Right renal cortex interstitium (tissue), 3 donors: ENCODE measurements at regions not wholly inside any gene's neighbourhood (a gene's known extent, or its start where the extent isn't known, plus 50 kb on each side); places are given as distances from the start of the nearest gene placed in this dataset.
"Not testable (repeated sequence)": the region's sequence is repeated elsewhere in the genome, so short reads cannot be mapped to it uniquely, and the experiment has no call there.

ENCODE experiments used
- DNase-seq, 3 donors: peaks; one replicate each; pipeline ENCODE4 v3.0.0-alpha.2; 2013; ENCODE audit warnings: low read depth in 3 of 3, low spot score in 2 of 3

DNA sequence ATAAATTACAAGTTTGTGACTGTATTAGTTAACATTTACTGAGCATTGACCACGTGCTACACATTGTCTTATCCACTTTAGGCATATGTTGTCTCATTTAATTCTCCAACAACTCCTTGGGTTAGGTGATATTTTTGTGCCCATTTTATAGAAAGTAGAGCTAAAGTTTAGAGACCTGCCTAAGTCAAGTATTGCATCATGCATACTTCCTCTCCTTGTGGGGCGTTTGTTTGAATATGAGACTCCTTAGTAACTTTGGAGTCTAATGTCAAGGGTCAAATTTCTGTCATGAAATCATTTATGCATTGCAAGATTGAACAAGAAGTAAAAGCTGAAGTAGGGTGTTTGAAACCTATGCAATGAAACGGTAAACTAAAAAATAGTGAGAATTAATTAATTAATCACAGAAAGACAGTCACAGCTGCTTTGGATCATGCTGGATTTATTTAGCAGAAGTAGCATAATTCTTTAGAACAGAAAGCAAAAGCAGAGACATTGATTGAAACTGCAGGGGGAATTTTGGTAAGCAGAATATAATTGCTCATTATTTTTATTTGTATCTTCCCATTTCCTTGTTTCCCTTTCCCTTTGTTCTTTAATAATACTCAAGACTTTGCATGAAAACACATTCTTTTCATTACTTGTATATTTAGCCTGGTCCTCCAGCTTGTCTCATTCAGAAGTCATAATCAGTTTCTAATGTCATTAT, 1374.4 kb upstream of the GJE1 start:
- no peak for DNase-seq

GRCh38 chr6:140752234-140752633, 1377.8 kb upstream of the CITED2 start:
- no peak for DNase-seq

DNA sequence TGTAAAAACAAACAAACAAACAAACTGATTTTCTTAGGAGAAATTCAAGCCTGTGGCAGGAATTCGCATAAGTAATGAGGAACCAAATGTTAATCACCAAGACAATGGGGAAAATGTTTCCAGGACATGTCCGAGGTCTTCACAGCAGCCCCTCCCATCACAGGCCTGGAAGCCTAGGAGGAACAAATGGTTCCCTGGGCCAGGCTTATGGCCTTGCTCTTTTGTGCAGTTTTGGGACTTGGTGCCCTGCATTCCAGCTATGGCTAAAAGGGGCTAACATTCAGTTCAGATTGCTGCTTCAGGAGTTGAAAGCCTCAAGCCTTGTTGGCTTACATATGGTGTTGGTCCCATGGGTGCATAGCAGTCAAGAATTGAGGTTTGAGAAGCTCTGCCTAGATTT, 1372.7 kb upstream of the CITED2 start:
- DNase-seq = no peak

DNA sequence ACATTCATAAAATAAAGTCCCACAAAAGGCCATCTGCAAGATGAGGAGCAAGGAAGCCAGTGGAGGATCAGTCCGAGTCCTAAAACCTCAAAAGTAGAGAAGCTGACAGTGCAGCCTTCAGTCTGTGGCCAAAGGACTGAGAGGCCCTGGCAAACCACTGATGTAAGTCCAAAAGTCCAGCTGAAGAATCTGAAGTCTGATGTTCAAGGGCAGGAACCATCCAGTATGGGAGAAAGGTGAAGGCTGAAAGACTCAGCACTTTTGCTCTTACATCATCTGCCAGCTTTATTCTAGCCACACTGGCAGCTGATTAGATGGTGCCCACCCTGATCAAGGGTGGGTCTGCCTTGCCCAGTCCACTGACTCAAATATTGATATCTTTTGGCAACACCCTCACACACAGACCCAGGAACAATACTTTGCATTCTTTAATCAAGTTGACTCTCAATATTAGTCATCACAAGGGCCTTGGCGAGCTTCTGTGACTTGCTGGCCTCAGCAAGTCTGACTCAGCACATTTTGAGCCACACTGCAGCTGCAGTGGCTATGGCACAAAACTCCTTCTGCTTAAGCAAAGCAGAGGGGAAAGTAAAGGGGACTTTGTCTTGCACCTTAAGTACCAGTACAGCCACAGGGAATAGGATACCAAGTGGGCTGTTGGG, 1370.3 kb upstream of the CITED2 start:
- DNase-seq = no peak

GRCh38 chr6:140736231-140736630, 1361.8 kb upstream of the CITED2 start:
- no peak for DNase-seq

GRCh38 chr6:140732991-140733390, 1358.5 kb upstream of the CITED2 start:
- DNase-seq = no peak

DNA sequence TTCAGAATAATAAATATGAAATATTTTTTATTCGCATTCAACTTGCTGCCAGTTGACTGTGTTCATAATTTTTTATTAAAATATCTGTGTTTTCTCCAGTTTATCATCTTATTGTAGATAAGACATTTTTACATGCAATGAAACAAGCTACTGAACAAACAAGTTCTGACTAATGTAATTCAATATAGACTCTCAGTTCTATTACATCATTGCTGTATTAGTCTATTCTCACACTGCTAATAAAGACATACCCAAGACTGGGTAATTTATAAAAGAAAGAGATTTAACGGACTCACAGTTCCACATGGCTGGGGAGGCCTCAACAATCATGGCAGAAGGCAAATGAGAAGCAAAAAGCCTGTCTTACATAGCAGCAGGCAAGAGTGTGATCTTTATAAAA, 1357.7 kb upstream of the CITED2 start:
- no peak for DNase-seq

GRCh38 chr6:140731741-140732140, 1357.3 kb upstream of the CITED2 start:
- DNase-seq = no peak

DNA sequence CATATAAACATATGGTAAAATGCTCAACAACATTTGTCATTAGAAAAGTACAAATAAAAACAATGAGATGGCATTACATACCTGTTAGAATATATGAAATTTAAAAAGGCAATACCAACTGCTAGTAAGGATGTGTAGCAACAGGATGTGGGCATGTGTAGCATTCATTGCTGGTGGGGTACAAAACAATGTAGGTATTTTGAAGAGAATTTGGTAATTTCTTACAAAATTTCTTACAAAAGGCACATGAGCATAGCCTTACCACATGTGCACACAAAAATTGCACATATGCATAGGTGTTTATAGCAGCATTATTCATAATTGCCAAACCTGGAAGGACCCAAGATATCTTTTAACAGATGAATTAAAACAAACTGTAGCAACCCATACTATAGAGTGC, 1355.1 kb upstream of the CITED2 start:
- DNase-seq = no peak

GRCh38 chr6:140718021-140718420, 1343.6 kb upstream of the CITED2 start:
- DNase-seq = no peak

- DNase-seq = no peak
Observed at GRCh38 chr6:140713495-140713894, 1339.0 kb upstream of the CITED2 start.

DNA sequence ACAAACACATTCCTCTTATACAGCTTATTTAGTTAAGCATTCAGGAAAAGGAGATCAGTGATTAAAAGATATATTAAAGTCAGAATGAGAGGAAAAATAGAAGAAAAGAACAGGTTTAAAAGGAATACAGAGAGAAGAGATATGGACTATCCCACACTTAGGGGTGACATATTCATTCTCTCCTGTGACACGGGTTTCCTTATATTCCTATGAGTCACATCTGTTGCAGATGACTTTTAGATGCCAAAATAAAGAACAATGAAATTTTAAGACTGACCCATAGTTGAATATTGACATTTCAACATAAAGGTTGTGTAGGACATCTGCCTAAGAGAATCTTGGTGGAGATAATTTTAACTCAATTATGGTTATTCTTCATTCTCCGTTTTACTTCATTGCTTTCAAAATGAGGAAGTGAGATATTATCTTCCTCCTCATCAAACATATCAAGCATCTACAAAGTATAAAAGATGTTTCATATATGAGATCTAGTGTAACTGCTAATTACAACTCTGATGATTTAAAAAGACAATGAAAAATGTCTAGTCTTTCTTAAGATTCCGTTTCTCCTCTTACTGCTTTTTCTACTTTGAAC, 1336.7 kb upstream of the CITED2 start:
- no peak for DNase-seq

DNA sequence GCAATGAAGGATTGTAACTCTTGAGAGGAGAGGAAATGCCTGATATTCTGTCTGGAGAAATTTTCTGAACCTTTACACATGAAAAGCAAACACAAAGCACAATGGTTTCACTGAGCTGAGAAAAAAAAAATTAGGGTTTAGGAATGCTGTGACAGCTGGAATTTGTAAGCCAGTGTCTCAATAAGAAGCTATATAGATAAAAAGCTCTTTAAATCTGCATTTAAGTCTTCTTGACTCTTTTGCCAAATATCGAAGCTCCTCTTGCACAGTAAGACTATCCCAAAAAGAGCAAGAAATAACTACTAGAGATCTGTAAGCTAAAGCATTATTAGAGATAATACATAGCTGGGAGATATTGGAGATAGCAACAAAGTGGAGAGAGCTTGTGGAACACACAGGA, 1334.0 kb upstream of the CITED2 start:
- no peak for DNase-seq

GRCh38 chr6:140704008-140704407, 1329.6 kb upstream of the CITED2 start:
- not testable (repeated sequence) for DNase-seq

DNA sequence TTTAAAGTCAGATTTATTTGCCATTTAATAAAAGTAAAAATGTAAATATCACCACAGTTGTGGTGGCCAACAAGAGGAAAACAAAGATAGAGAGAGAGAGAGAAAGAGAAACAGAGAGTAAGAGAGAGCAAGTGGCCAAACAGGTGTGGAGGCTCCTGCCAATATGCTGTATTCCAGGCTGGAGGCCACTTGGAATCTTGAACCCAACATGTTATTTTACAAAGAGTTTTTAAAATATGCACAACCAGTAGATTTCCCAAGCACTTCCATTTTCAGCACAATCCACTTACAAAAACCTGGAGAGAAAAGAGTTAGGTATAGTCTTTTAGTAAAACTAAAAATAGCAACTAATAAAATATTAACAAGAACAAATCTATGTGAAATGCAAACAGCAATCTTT, 1323.1 kb upstream of the CITED2 start:
- DNase-seq = no peak

- no peak for DNase-seq
Observed at GRCh38 chr6:140684776-140685550, 1310.5 kb upstream of the CITED2 start.

DNA sequence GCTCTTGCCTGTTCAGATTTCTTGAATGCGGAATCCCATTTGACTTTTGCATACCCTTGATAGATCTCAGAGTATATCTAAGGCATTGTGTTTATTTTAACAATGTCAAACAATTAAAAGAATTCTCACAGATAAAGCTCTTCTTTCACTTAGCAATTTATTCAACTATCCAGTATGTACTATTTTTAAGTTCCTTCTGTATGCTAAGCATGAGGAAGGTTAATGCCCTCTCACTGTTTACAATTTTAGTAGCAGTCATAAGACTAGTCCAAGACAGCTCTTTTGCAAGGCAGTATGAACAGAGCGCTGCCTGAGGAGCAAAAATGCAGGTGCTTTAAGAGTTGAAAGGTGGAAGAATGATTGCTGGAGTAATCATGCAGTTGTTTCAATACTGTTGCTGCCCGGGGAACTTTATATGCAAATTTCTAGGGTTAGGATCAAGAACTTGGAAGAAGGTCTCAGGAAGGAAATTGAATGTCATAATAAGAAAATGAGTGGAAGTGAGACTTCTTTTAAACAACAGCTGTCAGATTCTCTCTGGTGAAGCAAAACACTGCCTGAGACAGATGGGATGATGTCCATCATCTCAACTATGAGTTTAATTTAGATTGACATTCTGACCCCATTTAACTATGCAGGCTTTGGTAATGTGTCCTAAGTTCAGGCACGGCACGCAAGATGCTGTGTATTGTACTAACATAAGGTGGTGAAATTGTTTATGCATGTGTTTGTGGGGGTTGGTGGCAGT, 1303.5 kb upstream of the CITED2 start:
- no peak for DNase-seq

GRCh38 chr6:140671926-140672325, 1297.5 kb upstream of the CITED2 start:
- DNase-seq = no peak

- DNase-seq = no peak
Observed at GRCh38 chr6:140670021-140670420, 1295.6 kb upstream of the CITED2 start.

- DNase-seq = no peak
Observed at GRCh38 chr6:140669321-140669720, 1294.9 kb upstream of the CITED2 start.

GRCh38 chr6:140663772-140664171, 1289.3 kb upstream of the CITED2 start:
- no peak for DNase-seq
